ENCODE measurements at regions not wholly inside any gene's neighbourhood (a gene's known extent, or its start where the extent isn't known, plus 50 kb on each side); places are given as distances from the start of the nearest gene placed in this dataset.

GRCh38 chr11:26162291-26162690 is 169.6 kb upstream of the ANO3 start:
- no peak overlapping the region for H3K4me3 ChIP-seq (ENCODE audit: low read depth, low read length)
- no peak for DNase-seq (ENCODE audit: low read depth)
- TF ChIP-seq, protein P1, sequence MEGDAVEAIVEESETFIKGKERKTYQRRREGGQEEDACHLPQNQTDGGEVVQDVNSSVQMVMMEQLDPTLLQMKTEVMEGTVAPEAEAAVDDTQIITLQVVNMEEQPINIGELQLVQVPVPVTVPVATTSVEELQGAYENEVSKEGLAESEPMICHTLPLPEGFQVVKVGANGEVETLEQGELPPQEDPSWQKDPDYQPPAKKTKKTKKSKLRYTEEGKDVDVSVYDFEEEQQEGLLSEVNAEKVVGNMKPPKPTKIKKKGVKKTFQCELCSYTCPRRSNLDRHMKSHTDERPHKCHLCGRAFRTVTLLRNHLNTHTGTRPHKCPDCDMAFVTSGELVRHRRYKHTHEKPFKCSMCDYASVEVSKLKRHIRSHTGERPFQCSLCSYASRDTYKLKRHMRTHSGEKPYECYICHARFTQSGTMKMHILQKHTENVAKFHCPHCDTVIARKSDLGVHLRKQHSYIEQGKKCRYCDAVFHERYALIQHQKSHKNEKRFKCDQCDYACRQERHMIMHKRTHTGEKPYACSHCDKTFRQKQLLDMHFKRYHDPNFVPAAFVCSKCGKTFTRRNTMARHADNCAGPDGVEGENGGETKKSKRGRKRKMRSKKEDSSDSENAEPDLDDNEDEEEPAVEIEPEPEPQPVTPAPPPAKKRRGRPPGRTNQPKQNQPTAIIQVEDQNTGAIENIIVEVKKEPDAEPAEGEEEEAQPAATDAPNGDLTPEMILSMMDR (IDR thresholded peaks at IDR 0.05; ENCODE audit: control insufficient read depth, extremely low read depth, insufficient read depth): no peak

DNA sequence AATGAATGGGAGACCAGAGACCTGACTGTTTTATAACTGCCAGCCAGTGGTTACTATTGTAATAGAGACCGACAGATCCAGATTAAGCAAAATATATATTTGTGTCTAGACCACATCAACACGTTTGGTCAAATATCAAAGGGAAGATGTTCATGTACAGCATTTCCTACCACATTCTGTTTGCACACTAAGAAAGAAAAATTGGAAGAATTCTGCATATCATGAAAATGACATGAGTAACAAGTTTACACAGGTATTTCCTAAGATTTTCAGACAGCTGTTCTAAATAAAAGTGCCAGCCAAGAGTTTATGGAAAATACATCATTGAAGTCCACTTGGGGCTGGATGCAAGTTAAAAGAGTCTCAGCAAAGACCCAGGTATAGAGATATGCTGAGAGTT is 145.5 kb upstream of the ANO3 start:
- no peak for DNase-seq (ENCODE audit: low read depth)
- H3K4me3 ChIP-seq (ENCODE audit: low read depth, low read length): no peak overlapping the region
- TF ChIP-seq, protein P1 (IDR thresholded peaks at IDR 0.05; ENCODE audit: control insufficient read depth, extremely low read depth, insufficient read depth): no peak

- no peak overlapping the region for H3K4me3 ChIP-seq (ENCODE audit: low read depth, low read length)
- no peak for DNase-seq (ENCODE audit: low read depth)
- TF ChIP-seq, protein P1 (IDR thresholded peaks at IDR 0.05; ENCODE audit: control insufficient read depth, extremely low read depth, insufficient read depth): no peak
Measured at GRCh38 chr11:26187639-26188038, 144.3 kb upstream of the ANO3 start.

- no peak overlapping the region for H3K4me3 ChIP-seq (ENCODE audit: low read depth, low read length)
- DNase-seq (ENCODE audit: low read depth): no peak
- TF ChIP-seq, protein P1 (IDR thresholded peaks at IDR 0.05; ENCODE audit: control insufficient read depth, extremely low read depth, insufficient read depth): no peak
Measured at GRCh38 chr11:26188554-26188953, 143.4 kb upstream of the ANO3 start.

- DNase-seq (ENCODE audit: low read depth): no peak
- H3K4me3 ChIP-seq (ENCODE audit: low read depth, low read length): no peak overlapping the region
- TF ChIP-seq, protein P1 (IDR thresholded peaks at IDR 0.05; ENCODE audit: control insufficient read depth, extremely low read depth, insufficient read depth): no peak
Measured at GRCh38 chr11:26191193-26191592, 140.7 kb upstream of the ANO3 start.

DNA sequence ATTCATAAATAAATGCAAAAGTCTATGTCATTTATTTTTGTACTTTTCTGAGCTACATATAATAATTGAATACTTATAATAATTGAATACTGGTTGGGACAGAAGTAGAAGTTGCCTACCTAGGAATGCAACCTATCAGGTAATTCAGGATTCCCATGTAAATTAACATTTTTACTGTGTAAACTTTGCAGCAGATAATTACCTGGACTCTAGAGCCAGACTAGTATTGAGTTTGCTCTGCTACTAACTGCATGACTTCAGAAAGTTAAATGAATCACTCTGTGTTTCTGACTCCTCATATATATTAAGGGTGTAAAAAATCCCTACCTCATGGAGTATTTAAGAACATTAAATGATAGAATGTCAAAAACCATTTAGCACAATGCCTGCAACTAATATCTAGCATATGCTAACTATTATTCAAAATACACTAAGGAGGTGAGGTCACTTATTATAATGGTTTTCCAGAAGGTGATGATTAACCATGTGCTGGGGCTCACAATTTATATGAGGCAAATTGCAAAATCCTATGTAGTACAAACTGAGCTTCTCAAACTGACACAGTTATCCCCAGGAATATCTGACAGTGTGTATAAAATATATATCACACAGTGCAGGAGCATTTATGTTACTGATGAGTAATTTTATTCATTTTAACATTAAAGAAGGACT is 138.1 kb upstream of the ANO3 start:
- peak; percentile 73 for DNase-seq (ENCODE audit: low read depth)
- TF ChIP-seq, protein P1 (IDR thresholded peaks at IDR 0.05; ENCODE audit: control insufficient read depth, extremely low read depth, insufficient read depth): no peak
- no peak overlapping the region for H3K4me3 ChIP-seq (ENCODE audit: low read depth, low read length)

DNA sequence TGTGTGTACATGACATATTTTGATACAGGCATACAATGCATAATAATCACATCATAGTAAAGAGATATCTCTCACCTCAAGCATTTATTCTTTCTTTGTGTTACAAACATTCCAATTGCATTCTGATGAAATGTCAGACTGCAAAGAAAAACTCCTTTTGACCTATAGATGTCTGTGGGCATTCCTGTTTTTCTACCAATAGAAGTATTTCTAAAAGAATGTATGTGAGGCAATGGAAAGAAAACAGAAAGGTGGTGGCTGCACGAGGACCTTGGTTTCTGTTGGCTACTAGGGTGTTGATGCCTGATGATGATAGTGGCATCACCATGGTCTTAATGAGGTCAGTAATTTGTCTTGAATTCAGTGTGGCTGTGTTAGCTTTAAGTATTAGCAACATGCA is 137.0 kb upstream of the ANO3 start:
- no peak for DNase-seq (ENCODE audit: low read depth)
- TF ChIP-seq, protein P1 (IDR thresholded peaks at IDR 0.05; ENCODE audit: control insufficient read depth, extremely low read depth, insufficient read depth): no peak

More for the DNA sequence above, 137.0 kb upstream of the ANO3 start:
- no peak overlapping the region for H3K4me3 ChIP-seq (ENCODE audit: low read depth, low read length)

All from LNCaP clone FGC (cell line).